GM18505 (cell line): ENCODE measurements at regions not wholly inside any gene's neighbourhood (a gene's known extent, or its start where the extent isn't known, plus 50 kb on each side); places are given as distances from the start of the nearest gene placed in this dataset.

Experiments used
- ATAC-seq: cut with Tn5 transposase; IDR thresholded peaks from one replicate; pipeline ENCODE4 v1.9.1; 2021; ENCODE audit not compliant: unreplicated experiment
- POLR2A ChIP-seq: IDR thresholded peaks from 4 replicates; pipeline ENCODE4 v1.6.1; 2011; ENCODE audit warnings: borderline replicate concordance; ENCODE audit not compliant: insufficient read depth, insufficient read length; ENCODE audit errors: extremely low read depth

- no peak for TF ChIP-seq POLR2A
Measured at GRCh38 chr20:24780674-24781417, 168.2 kb upstream of the CST7 start.

DNA sequence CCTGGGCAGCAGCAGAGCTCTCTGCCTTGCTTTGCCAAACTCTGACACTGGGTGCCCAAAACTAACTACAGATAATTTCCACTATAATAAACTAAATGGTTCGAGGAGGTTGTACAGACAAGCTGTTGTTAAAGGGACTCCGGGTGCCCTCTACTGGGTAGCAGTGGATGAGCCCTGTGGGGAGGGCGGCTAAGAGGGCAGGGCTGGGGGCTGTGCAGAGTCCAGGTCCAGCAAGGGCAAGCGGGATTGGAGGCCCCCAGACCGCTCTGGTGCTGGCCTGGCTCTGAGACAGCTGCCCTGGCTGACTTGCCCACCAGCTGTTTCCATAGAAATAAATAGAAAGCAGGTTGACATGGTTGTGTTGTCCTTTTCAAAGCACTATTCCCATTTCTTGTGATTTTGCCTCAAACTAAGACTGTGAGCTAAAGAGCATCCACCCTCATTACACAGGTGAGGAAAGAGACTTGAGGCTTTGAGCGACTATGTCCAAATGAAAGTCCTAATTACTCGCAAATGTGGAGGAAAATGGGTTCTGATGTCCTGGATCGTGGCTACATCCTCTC, 167.6 kb upstream of the CST7 start:
- no peak for ATAC-seq
- no peak for TF ChIP-seq POLR2A

More at GRCh38 chr20:24780674-24781417, 168.2 kb upstream of the CST7 start:
- no peak for ATAC-seq

DNA sequence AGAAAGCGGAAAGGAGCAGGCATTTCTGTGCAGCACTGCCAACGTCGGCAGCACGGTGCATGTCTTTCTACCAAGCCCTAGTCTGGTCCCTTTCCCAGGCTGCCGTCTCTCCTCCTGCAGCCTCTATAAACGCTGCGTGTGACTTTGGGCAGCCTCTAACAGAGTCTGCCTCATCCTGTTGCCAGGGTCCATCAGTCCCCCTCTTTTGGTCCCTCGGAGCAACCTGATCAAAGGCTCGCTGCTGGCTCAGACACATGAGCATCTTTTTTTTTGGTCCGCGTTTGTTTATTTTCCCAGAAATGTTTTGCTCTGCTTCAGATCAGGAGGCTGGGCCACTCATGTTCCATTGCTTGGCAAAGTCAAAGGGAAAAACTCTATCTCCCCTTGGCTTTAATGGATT, 166.8 kb upstream of the CST7 start:
- ATAC-seq, result no peak

GRCh38 chr20:24782801-24783630, 166.1 kb upstream of the CST7 start:
- TF ChIP-seq POLR2A, result no peak
- ATAC-seq, result no peak

More for the DNA sequence above, 166.8 kb upstream of the CST7 start:
- TF ChIP-seq POLR2A, result no peak

GRCh38 chr20:24783631-24784492, 165.2 kb upstream of the CST7 start:
- ATAC-seq, result no peak
- TF ChIP-seq POLR2A, result no peak

DNA sequence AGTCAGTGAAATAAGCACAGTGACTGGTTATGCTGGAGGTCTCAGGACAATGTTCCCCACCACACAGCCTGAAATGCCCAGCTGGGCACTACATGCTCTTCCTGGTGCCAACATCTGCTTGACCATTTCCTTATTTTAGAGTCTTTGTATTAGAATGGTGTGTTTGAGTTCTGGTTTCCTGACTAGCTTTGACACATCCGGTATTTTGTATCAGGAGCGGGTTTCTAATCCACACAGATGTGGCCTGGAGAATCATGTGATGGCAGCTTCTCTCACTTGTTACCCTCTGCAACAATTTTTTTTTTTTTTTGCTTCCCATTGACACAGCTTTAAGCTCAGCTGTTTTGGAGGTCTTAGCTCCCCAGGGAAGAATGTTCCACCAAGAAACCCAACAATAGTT, 164.5 kb upstream of the CST7 start:
- no peak for TF ChIP-seq POLR2A

DNA sequence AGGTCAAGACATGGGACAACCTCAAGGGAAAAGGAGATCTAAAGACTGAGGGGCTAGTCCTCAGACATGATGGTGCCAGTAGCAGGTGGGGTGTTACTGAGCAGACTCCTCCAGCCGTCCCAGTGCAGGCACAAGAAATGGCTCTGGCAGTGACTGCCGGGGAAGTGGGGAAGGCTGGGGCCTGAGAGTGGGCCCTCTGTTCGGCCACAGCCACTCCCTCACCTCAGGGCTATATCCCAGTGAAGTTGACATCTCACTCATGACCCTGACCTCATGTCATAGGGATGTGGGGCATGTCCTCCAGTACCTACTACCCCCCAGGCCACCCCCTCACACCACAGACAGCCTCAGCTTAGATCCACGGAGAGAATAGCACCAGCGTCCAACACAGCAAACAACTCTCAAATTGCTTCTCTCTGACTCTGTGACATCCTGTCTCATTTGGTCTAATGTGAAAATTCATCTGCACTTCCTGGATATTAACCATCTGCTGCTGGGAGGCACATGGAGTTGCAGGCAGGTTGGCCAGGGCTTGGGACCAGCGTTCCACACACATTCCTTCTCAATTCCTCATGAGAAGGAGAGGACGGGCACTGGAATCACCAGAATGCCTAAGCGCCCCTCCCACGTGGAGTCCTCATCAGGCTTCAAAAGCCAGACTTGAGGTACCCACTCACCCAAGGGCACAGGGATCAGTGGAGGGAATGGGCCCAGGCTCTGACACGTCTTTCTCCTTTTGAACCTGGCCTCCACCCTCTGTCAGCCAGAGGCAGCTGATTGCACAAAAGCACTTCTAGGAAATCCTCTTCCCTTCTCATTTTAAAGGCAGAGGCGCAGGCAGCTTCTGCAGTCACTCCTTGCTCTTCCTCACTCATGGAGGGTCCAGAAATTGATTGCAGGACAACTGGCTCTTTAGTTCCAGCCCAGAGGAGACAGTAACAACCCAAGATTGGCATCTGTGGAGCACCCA, 163.6 kb upstream of the CST7 start:
- no peak for ATAC-seq
- no peak for TF ChIP-seq POLR2A

More for the DNA sequence above, 164.5 kb upstream of the CST7 start:
- ATAC-seq, result no peak

DNA sequence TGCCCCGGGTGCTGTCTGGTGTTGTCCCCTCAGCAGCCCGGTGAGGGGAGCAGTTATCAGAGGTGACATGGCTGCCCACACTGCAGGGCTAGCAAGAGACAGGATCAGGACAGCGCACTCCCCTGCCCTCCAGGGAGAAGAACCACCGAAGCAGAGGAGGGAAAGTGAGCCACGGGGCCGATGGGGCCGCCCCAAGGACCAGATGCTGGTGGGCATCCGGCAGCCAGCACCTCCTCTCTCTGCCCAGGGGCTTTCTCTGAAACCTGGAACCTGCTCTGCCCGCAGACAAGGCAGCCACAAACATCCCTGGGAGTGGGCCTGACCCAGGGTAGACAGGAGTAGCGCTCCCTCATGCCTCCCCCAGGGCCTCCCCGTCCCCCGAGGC, 163.0 kb upstream of the CST7 start:
- ATAC-seq, result no peak

GRCh38 chr20:24786646-24787045, 162.4 kb upstream of the CST7 start:
- ATAC-seq, result no peak
- no peak for TF ChIP-seq POLR2A

More for the DNA sequence above, 163.0 kb upstream of the CST7 start:
- TF ChIP-seq POLR2A, result no peak

DNA sequence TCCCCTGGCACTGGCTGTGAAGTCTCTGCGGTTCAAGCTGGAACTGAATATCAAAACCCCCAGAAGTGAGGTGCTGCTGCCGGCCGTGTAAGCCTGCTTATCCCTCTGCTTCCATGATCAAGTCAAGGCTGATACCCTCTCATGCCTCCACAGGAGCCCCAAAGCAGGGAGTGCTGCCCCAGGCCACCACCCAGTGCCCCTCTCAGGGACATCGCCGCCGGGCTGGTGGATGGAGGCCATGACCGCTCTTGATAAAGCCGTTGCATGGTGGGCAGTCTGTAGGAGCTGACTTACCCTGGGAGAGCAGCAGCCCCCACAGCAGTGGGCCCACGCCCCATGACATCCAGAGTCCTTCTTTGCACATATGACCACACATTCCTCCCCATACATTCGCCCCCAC, 162.0 kb upstream of the CST7 start:
- TF ChIP-seq POLR2A, result no peak
- ATAC-seq, result no peak

DNA sequence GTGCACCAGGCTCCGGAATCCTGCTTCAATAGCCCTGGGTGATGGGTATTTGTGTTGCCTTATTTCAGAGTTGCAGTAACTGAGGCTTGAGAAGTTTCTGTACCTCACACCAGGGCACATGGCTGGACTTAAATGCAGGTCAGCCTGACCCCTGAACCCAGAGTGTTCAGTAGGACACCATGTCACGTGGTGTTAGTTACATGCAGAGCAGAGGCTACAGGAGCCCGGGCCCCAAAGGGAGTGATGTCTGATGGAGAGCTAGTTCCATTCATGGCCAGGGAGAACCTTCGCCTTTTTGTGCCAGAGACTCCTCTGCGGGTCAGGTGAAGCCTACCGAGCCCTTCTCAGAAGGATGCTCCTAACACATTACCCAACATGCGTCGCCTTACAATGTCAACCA, 161.4 kb upstream of the CST7 start:
- no peak for ATAC-seq

GRCh38 chr20:24789877-24790276, 159.2 kb upstream of the CST7 start:
- no peak for TF ChIP-seq POLR2A
- no peak for ATAC-seq

More for the DNA sequence above, 161.4 kb upstream of the CST7 start:
- TF ChIP-seq POLR2A, result no peak
